ENCODE measurements at regions not wholly inside any gene's neighbourhood (a gene's known extent, or its start where the extent isn't known, plus 50 kb on each side); places are given as distances from the start of the nearest gene placed in this dataset.
"Not testable (repeated sequence)": the region's sequence is repeated elsewhere in the genome, so short reads cannot be mapped to it uniquely, and the experiment has no call there.

- no peaks in the 10 kb centered on the region for H3K27me3 Mint-ChIP-seq
- H3K4me1 Mint-ChIP-seq: no peaks in the 10 kb centered on the region
- no peak overlapping the region for H3K4me3 Mint-ChIP-seq
- ATAC-seq: no peak
- H3K9me3 Mint-ChIP-seq: peaks cover 3% of the 10 kb centered on the region
- no peak overlapping the region for H3K27ac Mint-ChIP-seq
- DNase-seq: no peak
- H3K36me3 Mint-ChIP-seq (ENCODE audit: low read depth): no peaks in the 10 kb centered on the region
These were observed 312.3 kb downstream of the ZBBX start for GRCh38 chr3:167067787-167068161.

- H3K9me3 Mint-ChIP-seq: peaks cover 3% of the 10 kb centered on the region
- ATAC-seq: no peak
- no peaks in the 10 kb centered on the region for H3K36me3 Mint-ChIP-seq (ENCODE audit: low read depth)
- no peaks in the 10 kb centered on the region for H3K27me3 Mint-ChIP-seq
- H3K4me1 Mint-ChIP-seq: no peaks in the 10 kb centered on the region
- no peak for DNase-seq
- H3K4me3 Mint-ChIP-seq: no peak overlapping the region
- no peak overlapping the region for H3K27ac Mint-ChIP-seq
These were observed 312.9 kb downstream of the ZBBX start for GRCh38 chr3:167066977-167067786.

GRCh38 chr3:167057581-167057980 lies 322.5 kb downstream of the ZBBX start:
- no peak for DNase-seq
- Mint-ChIP-seq H3K4me1 (no peaks in the 10 kb centered on the region), H3K4me3 (no peak overlapping the region), H3K36me3 (ENCODE audit: low read depth) (no peaks in the 10 kb centered on the region), H3K27me3 (no peaks in the 10 kb centered on the region), H3K9me3 (peaks cover 16% of the 10 kb centered on the region), H3K27ac (no peak overlapping the region)
- no peak for ATAC-seq

- ATAC-seq: no peak
- Mint-ChIP-seq H3K9me3 (peaks cover 14% of the 10 kb centered on the region), H3K27ac (no peak overlapping the region), H3K27me3 (no peaks in the 10 kb centered on the region), H3K4me3 (no peak overlapping the region), H3K36me3 (ENCODE audit: low read depth) (no peaks in the 10 kb centered on the region), H3K4me1 (no peaks in the 10 kb centered on the region)
- no peak for DNase-seq
These were observed 325.2 kb downstream of the ZBBX start for GRCh38 chr3:167054926-167055325.

- Mint-ChIP-seq H3K36me3 (ENCODE audit: low read depth) (no peaks in the 10 kb centered on the region), H3K4me3 (no peak overlapping the region), H3K27me3 (no peaks in the 10 kb centered on the region), H3K27ac (no peak overlapping the region), H3K9me3 (peaks cover 5% of the 10 kb centered on the region), H3K4me1 (no peaks in the 10 kb centered on the region)
- DNase-seq (no peak), ATAC-seq (no peak)
These were observed 328.7 kb downstream of the ZBBX start for GRCh38 chr3:167051421-167051820.

GRCh38 chr3:167033866-167034265 lies 346.2 kb downstream of the ZBBX start:
- ATAC-seq: no peak
- H3K4me3 Mint-ChIP-seq: no peak overlapping the region
- H3K9me3 Mint-ChIP-seq: no peaks in the 10 kb centered on the region
- no peaks in the 10 kb centered on the region for H3K27me3 Mint-ChIP-seq
- no peak overlapping the region for H3K27ac Mint-ChIP-seq
- H3K36me3 Mint-ChIP-seq (ENCODE audit: low read depth): no peaks in the 10 kb centered on the region
- DNase-seq: no peak
- H3K4me1 Mint-ChIP-seq: no peaks in the 10 kb centered on the region

- ATAC-seq: no peak
- Mint-ChIP-seq H3K27me3 (no peaks in the 10 kb centered on the region), H3K4me1 (no peaks in the 10 kb centered on the region), H3K9me3 (no peaks in the 10 kb centered on the region), H3K4me3 (no peak overlapping the region), H3K27ac (no peak overlapping the region), H3K36me3 (ENCODE audit: low read depth) (no peaks in the 10 kb centered on the region)
- DNase-seq: no peak
These were observed 347.7 kb downstream of the ZBBX start for GRCh38 chr3:167032267-167032876.

- no peaks in the 10 kb centered on the region for H3K27me3 Mint-ChIP-seq
- no peak for DNase-seq
- ATAC-seq: no peak
- no peak overlapping the region for H3K27ac Mint-ChIP-seq
- no peak overlapping the region for H3K4me3 Mint-ChIP-seq
- no peaks in the 10 kb centered on the region for H3K9me3 Mint-ChIP-seq
- no peaks in the 10 kb centered on the region for H3K4me1 Mint-ChIP-seq
- H3K36me3 Mint-ChIP-seq (ENCODE audit: low read depth): no peaks in the 10 kb centered on the region
These were observed 348.6 kb downstream of the ZBBX start for GRCh38 chr3:167031364-167032049.

- DNase-seq (no peak), ATAC-seq (no peak)
- no peaks in the 10 kb centered on the region for H3K27me3 Mint-ChIP-seq
- H3K27ac Mint-ChIP-seq: no peak overlapping the region
- no peaks in the 10 kb centered on the region for H3K36me3 Mint-ChIP-seq (ENCODE audit: low read depth)
- no peaks in the 10 kb centered on the region for H3K9me3 Mint-ChIP-seq
- no peak overlapping the region for H3K4me3 Mint-ChIP-seq
- no peaks in the 10 kb centered on the region for H3K4me1 Mint-ChIP-seq
These were observed 349.9 kb downstream of the ZBBX start for GRCh38 chr3:167030082-167030725.

- not testable (repeated sequence) for H3K27ac Mint-ChIP-seq; H3K4me3 Mint-ChIP-seq; H3K36me3 Mint-ChIP-seq (ENCODE audit: low read depth); H3K4me1 Mint-ChIP-seq; DNase-seq; ATAC-seq; H3K9me3 Mint-ChIP-seq; H3K27me3 Mint-ChIP-seq
These were observed 360.6 kb downstream of the ZBBX start for GRCh38 chr3:167019503-167019902.

- H3K4me1 Mint-ChIP-seq; H3K9me3 Mint-ChIP-seq; H3K27me3 Mint-ChIP-seq; H3K36me3 Mint-ChIP-seq (ENCODE audit: low read depth); H3K4me3 Mint-ChIP-seq; H3K27ac Mint-ChIP-seq; DNase-seq; ATAC-seq: not testable (repeated sequence)
These were observed 361.4 kb downstream of the ZBBX start for GRCh38 chr3:167018591-167019111.

GRCh38 chr3:167012691-167013090 lies 367.4 kb downstream of the ZBBX start:
- no peaks in the 10 kb centered on the region for H3K36me3 Mint-ChIP-seq (ENCODE audit: low read depth)

GRCh38 chr3:167008791-167009190 lies 371.3 kb downstream of the ZBBX start:
- Mint-ChIP-seq H3K4me3 (no peak overlapping the region), H3K36me3 (ENCODE audit: low read depth) (no peaks in the 10 kb centered on the region), H3K27ac (no peak overlapping the region), H3K4me1 (no peaks in the 10 kb centered on the region), H3K9me3 (peaks cover 16% of the 10 kb centered on the region), H3K27me3 (no peaks in the 10 kb centered on the region)
- ATAC-seq: no peak
- DNase-seq: no peak

More at GRCh38 chr3:167012691-167013090, 367.4 kb downstream of the ZBBX start:
- Mint-ChIP-seq H3K9me3 (peaks cover 11% of the 10 kb centered on the region), H3K27ac (no peak overlapping the region), H3K4me3 (no peak overlapping the region), H3K4me1 (no peaks in the 10 kb centered on the region), H3K27me3 (no peaks in the 10 kb centered on the region)
- no peak for ATAC-seq
- DNase-seq: no peak

- no peak for DNase-seq
- H3K4me1 Mint-ChIP-seq: no peaks in the 10 kb centered on the region
- H3K27me3 Mint-ChIP-seq: no peaks in the 10 kb centered on the region
- no peak overlapping the region for H3K27ac Mint-ChIP-seq
- ATAC-seq: no peak
- no peaks in the 10 kb centered on the region for H3K9me3 Mint-ChIP-seq
- no peak overlapping the region for H3K4me3 Mint-ChIP-seq
- no peaks in the 10 kb centered on the region for H3K36me3 Mint-ChIP-seq (ENCODE audit: low read depth)
These were observed 378.7 kb downstream of the ZBBX start for GRCh38 chr3:167001374-167001773.
